ENCODE measurements at regions not wholly inside any gene's neighbourhood (a gene's known extent, or its start where the extent isn't known, plus 50 kb on each side); places are given as distances from the start of the nearest gene placed in this dataset.

GRCh38 chr11:92070026-92070889 lies 154.4 kb upstream of the FAT3 start:
- ATAC-seq = no peak
- H3K36me3 ChIP-seq (ENCODE audit: control insufficient read depth, insufficient read depth, low read length) = no peaks in the 10 kb centered on the region
- H3K4me1 ChIP-seq (ENCODE audit: control insufficient read depth, insufficient read depth, low read length) = no peaks in the 10 kb centered on the region
- no peaks in the 10 kb centered on the region for H3K27me3 ChIP-seq (ENCODE audit: control insufficient read depth, insufficient read depth, low read length)
- in situ Hi-C loops (cut with HindIII; ENCODE audit: low pct_unique_long_range_greater_than_20kb, low sequenced_read_pairs) = no loop called here
- TF ChIP-seq POLR2AphosphoS5 (IDR thresholded peaks at IDR 0.05; ENCODE audit: low read depth, low read length) (no peak), REST (IDR thresholded peaks at IDR 0.05; ENCODE audit: insufficient read depth in 1 of 2, low read depth in 2 of 2, low read length in 1 of 2) (no peak), CTCF (IDR thresholded peaks at IDR 0.05) (no peak), TCF7L2 (IDR thresholded peaks at IDR 0.05; ENCODE audit: low read depth, low read length) (no peak), SIN3A (IDR thresholded peaks at IDR 0.05; ENCODE audit: borderline replicate concordance, insufficient read depth, low read depth, low read length) (no peak)
- BruUV-seq (replicated peaks) = no TSS peak
- H3K27ac ChIP-seq (ENCODE audit: low read length) = no peak overlapping the region
- H3K4me3 ChIP-seq (ENCODE audit: low read depth in 2 of 2, low read length in 2 of 2) = no peak overlapping the region
- CTCF ChIA-PET = no interaction called here
- POLR2A ChIA-PET = no interaction called here
- intact Hi-C loops (cut with micrococcal nuclease; ENCODE audit: unreplicated experiment) = no loop called here
- peaks cover 4% of the 10 kb centered on the region; the same call in 1 of the 2 replicates for H3K9me3 ChIP-seq (ENCODE audit: control insufficient read depth, insufficient read depth, low read depth, low read length)
- DNase-seq (ENCODE audit: low read depth, low spot score) = no peak

- CTCF ChIA-PET = no interaction called here
Observed at GRCh38 chr11:92067016-92067415, 157.6 kb upstream of the FAT3 start.

More at GRCh38 chr11:92067016-92067415, 157.6 kb upstream of the FAT3 start:
- POLR2A ChIA-PET = no interaction called here
- Histone ChIP-seq H3K36me3 (ENCODE audit: control insufficient read depth, insufficient read depth, low read length) (no peaks in the 10 kb centered on the region), H3K27ac (ENCODE audit: low read length) (no peak overlapping the region), H3K4me1 (ENCODE audit: control insufficient read depth, insufficient read depth, low read length) (no peaks in the 10 kb centered on the region), H3K27me3 (ENCODE audit: control insufficient read depth, insufficient read depth, low read length) (no peaks in the 10 kb centered on the region), H3K9me3 (ENCODE audit: control insufficient read depth, insufficient read depth, low read depth, low read length) (peaks cover 4% of the 10 kb centered on the region; the same call in 1 of the 2 replicates), H3K4me3 (ENCODE audit: low read depth in 2 of 2, low read length in 2 of 2) (no peak overlapping the region)
- ATAC-seq (no peak), DNase-seq (ENCODE audit: low read depth, low spot score) (no peak)
- BruUV-seq (replicated peaks) = no TSS peak
- no peak for TF ChIP-seq CTCF (IDR thresholded peaks at IDR 0.05)
- no peak for TF ChIP-seq SIN3A (IDR thresholded peaks at IDR 0.05; ENCODE audit: borderline replicate concordance, insufficient read depth, low read depth, low read length)
- TF ChIP-seq TCF7L2 (IDR thresholded peaks at IDR 0.05; ENCODE audit: low read depth, low read length) = no peak
- TF ChIP-seq POLR2AphosphoS5 (IDR thresholded peaks at IDR 0.05; ENCODE audit: low read depth, low read length) = no peak
- TF ChIP-seq REST (IDR thresholded peaks at IDR 0.05; ENCODE audit: insufficient read depth in 1 of 2, low read depth in 2 of 2, low read length in 1 of 2) = no peak
- in situ Hi-C loops (cut with HindIII; ENCODE audit: low pct_unique_long_range_greater_than_20kb, low sequenced_read_pairs) (no loop called here), intact Hi-C loops (cut with micrococcal nuclease; ENCODE audit: unreplicated experiment) (no loop called here)
